ENCODE measurements at regions not wholly inside any gene's neighbourhood (a gene's known extent, or its start where the extent isn't known, plus 50 kb on each side); places are given as distances from the start of the nearest gene placed in this dataset.

GRCh38 chr4:157655096-157655809, 434.7 kb downstream of the GRIA2 start:
- DNase-seq: no peak

GRCh38 chr4:157643257-157643656, 422.7 kb downstream of the GRIA2 start:
- no peak for DNase-seq

- DNase-seq: no peak
These were observed 413.5 kb downstream of the GRIA2 start for GRCh38 chr4:157634057-157634456.

GRCh38 chr4:157616741-157617472, 396.4 kb downstream of the GRIA2 start:
- no peak for DNase-seq

GRCh38 chr4:157607996-157608395, 387.5 kb downstream of the GRIA2 start:
- no peak for DNase-seq

- no peak for DNase-seq
These were observed 380.1 kb downstream of the GRIA2 start for GRCh38 chr4:157600583-157600982.

- DNase-seq: no peak
These were observed 370.7 kb downstream of the GRIA2 start for GRCh38 chr4:157591245-157591644.

GRCh38 chr4:157590679-157591078, 370.2 kb downstream of the GRIA2 start:
- no peak for DNase-seq

GRCh38 chr4:157587681-157588423, 367.3 kb downstream of the GRIA2 start:
- no peak for DNase-seq

GRCh38 chr4:157582141-157582540, 361.6 kb downstream of the GRIA2 start:
- no peak for DNase-seq

GRCh38 chr4:157576671-157577217, 356.2 kb downstream of the GRIA2 start:
- DNase-seq: no peak

- DNase-seq: no peak
These were observed 354.8 kb downstream of the GRIA2 start for GRCh38 chr4:157575339-157575738.

GRCh38 chr4:157574606-157575005, 354.1 kb downstream of the GRIA2 start:
- DNase-seq: no peak

- no peak for DNase-seq
These were observed 352.4 kb downstream of the GRIA2 start for GRCh38 chr4:157572951-157573350.

GRCh38 chr4:157572284-157572683, 351.8 kb downstream of the GRIA2 start:
- no peak for DNase-seq

GRCh38 chr4:157564771-157565170, 344.2 kb downstream of the GRIA2 start:
- no peak for DNase-seq

GRCh38 chr4:157564218-157564617, 343.7 kb downstream of the GRIA2 start:
- DNase-seq: no peak

- no peak for DNase-seq
These were observed 337.5 kb downstream of the GRIA2 start for GRCh38 chr4:157558016-157558415.

- DNase-seq: no peak
These were observed 329.5 kb downstream of the GRIA2 start for GRCh38 chr4:157550028-157550427.

GRCh38 chr4:157527954-157528353, 307.4 kb downstream of the GRIA2 start:
- DNase-seq: no peak

GRCh38 chr4:157521906-157522305, 301.4 kb downstream of the GRIA2 start:
- DNase-seq: no peak

GRCh38 chr4:157514711-157515110, 294.2 kb downstream of the GRIA2 start:
- no peak for DNase-seq

GRCh38 chr4:157509341-157509740, 288.8 kb downstream of the GRIA2 start:
- no peak for DNase-seq

GRCh38 chr4:157502656-157503055, 282.1 kb downstream of the GRIA2 start:
- no peak for DNase-seq

Measured in suppressor macrophage treated with lipopolysaccharide for 4 hours (primary cell).